Pancreas (tissue), 10 donors: ENCODE measurements at regions not wholly inside any gene's neighbourhood (a gene's known extent, or its start where the extent isn't known, plus 50 kb on each side); places are given as distances from the start of the nearest gene placed in this dataset.

Experiments used
- ATAC-seq, 4 donors: fragments of 200-7000 bp; cut with Tn5 transposase; one replicate each; pipeline versions ENCODE4 v1.8.0 to v1.9.1; 2020; ENCODE audit warnings: mild to moderate bottlenecking in 4 of 4, moderate library complexity in 4 of 4
- DNase-seq, 6 donors: peaks; one replicate each; pipeline ENCODE4 v3.0.0-alpha.2; 2020
- FAIRE-seq: peaks from 2 replicates; lab custom pipeline; 2012; peaks lifted over from hg19 to GRCh38; lab: Jason Lieb, UNC
- H3K27ac ChIP-seq, 4 donors: fragments of 200-600 bp; sonication (generic); 1 replicate in 3 of 4; 2 replicates in 1 of 4; pipeline versions ENCODE4 v1.5.0 to v1.8.0; 2020
- H3K27me3 ChIP-seq, 4 donors: fragments of 200-600 bp; one replicate each; pipeline ENCODE4 v1.8.0; 2021
- H3K36me3 ChIP-seq, 3 donors: fragments of 200-600 bp; sonication (generic) in 1 of 3; one replicate each; pipeline versions ENCODE4 v1.5.0 to v1.8.0; 2020 to 2021
- H3K4me1 ChIP-seq, 3 donors: fragments of 200-600 bp; one replicate each; pipeline ENCODE4 v1.8.0; 2021
- H3K4me3 ChIP-seq, 4 donors: fragments of 200-600 bp; sonication (generic) in 2 of 4; one replicate each; pipeline versions ENCODE4 v1.5.0 to v1.8.0; 2020 to 2021
- H3K9me3 ChIP-seq, 4 donors: fragments of 200-600 bp; one replicate each; pipeline ENCODE4 v1.8.0; 2021
- CTCF ChIP-seq, 4 donors: fragments of 200-600 bp; sonication (generic) in 3 of 4; IDR thresholded peaks; one replicate each; pipeline versions ENCODE4 v1.5.0 to v1.8.0; 2021; ENCODE audit warnings: antibody characterized with exemption in 4 of 4
- WGBS, 2 donors: extraction: QIAGEN DNeasy Blood & Tissue Kit; methylation state at CpG; one replicate each; pipeline ENCODE4 v1.1.7; 2013; 5-methylcytosine and 5-hydroxymethylcytosine counted together
- intact Hi-C, 3 donors: fragments of 100-400 bp; cut with DNase I; formaldehyde crosslinking; loops; one replicate each; pipeline versions ENCODE4 v1.11.1 to v1.14.2; 2022
- donor health status: healthy with polysubstance abuse.
- donor health status: DM: no; HTN: no; CAD: no; lungs with moderate emphysema.
- donor health status: DM: no; HTN: no; CAD: no.
- donor health status: control.
- donor health status: control.
- donor health status: Bipolar disorder and iron deficiency.
- donor health status: DM: yes; HTN: yes; CAD: no.
- donor health status: DM: no; HTN: no; CAD: no.
- donor health status: DM: no; HTN: no; CAD: no.
- donor health status: DM: yes; HTN: yes; CAD: no.

GRCh38 chr17:34000639-34001038 is 254.4 kb upstream of the CCL2 start:
- no peak overlapping the region for H3K27ac ChIP-seq
- H3K4me3 ChIP-seq: no peak overlapping the region
- H3K4me1 ChIP-seq: no peaks in the 10 kb centered on the region
- DNase-seq (no peak), FAIRE-seq (no peak), ATAC-seq (no peak)
- peaks cover 0 to 3% (median 0%) of the 10 kb centered on the region in 4 donors for H3K9me3 ChIP-seq
- no peak for TF ChIP-seq CTCF (IDR thresholded peaks at IDR 0.05)
- intact Hi-C loops: no loop called here
- H3K27me3 ChIP-seq: no peaks in the 10 kb centered on the region
- H3K36me3 ChIP-seq: no peaks in the 10 kb centered on the region
- WGBS, 2 donors: 11 to 18% methylated on average over 1 of the region's 1 CpG

GRCh38 chr17:34001246-34001645 is 253.8 kb upstream of the CCL2 start:
- intact Hi-C loops: no loop called here
- Histone ChIP-seq H3K27ac (no peak overlapping the region), H3K9me3 (peaks cover 0 to 3% (median 0%) of the 10 kb centered on the region in 4 donors), H3K36me3 (no peaks in the 10 kb centered on the region), H3K4me3 (no peak overlapping the region), H3K4me1 (no peaks in the 10 kb centered on the region), H3K27me3 (peaks cover 0 to 5% (median 0%) of the 10 kb centered on the region in 4 donors)
- no peak for TF ChIP-seq CTCF (IDR thresholded peaks at IDR 0.05)
- ATAC-seq (no peak), FAIRE-seq (no peak), DNase-seq (no peak)
- 71 to 86% methylated on average over 2 of the region's 2 CpGs for WGBS, 2 donors

GRCh38 chr17:34006126-34006525 is 249.0 kb upstream of the CCL2 start:
- FAIRE-seq (no peak), ATAC-seq (no peak), DNase-seq (no peak)
- 44 to 51% methylated on average over 3 of the region's 3 CpGs for WGBS, 2 donors
- Histone ChIP-seq H3K9me3 (no peaks in the 10 kb centered on the region), H3K4me1 (no peaks in the 10 kb centered on the region), H3K27ac (no peak overlapping the region), H3K4me3 (no peak overlapping the region), H3K36me3 (no peaks in the 10 kb centered on the region), H3K27me3 (peaks cover 0 to 5% (median 0%) of the 10 kb centered on the region in 4 donors)
- intact Hi-C loops: no loop called here
- TF ChIP-seq CTCF (IDR thresholded peaks at IDR 0.05): no peak

GRCh38 chr17:34008125-34008524 is 247.0 kb upstream of the CCL2 start:
- intact Hi-C loops: no loop called here
- Histone ChIP-seq H3K4me1 (no peaks in the 10 kb centered on the region), H3K9me3 (no peaks in the 10 kb centered on the region), H3K4me3 (no peak overlapping the region), H3K27me3 (peaks cover 0 to 5% (median 0%) of the 10 kb centered on the region in 4 donors), H3K36me3 (no peaks in the 10 kb centered on the region), H3K27ac (no peak overlapping the region)
- TF ChIP-seq CTCF (IDR thresholded peaks at IDR 0.05): no peak
- no peak for DNase-seq
- 63 to 67% methylated on average over 1 of the region's 1 CpG for WGBS, 2 donors
- no peak for FAIRE-seq
- ATAC-seq: no peak

GRCh38 chr17:34009912-34010311 is 245.2 kb upstream of the CCL2 start:
- Histone ChIP-seq H3K27me3 (peaks cover 0 to 5% (median 0%) of the 10 kb centered on the region in 4 donors), H3K27ac (no peak overlapping the region), H3K9me3 (no peaks in the 10 kb centered on the region), H3K4me1 (no peaks in the 10 kb centered on the region), H3K36me3 (no peaks in the 10 kb centered on the region), H3K4me3 (no peak overlapping the region)
- WGBS, 2 donors: 70 to 71% methylated on average over 5 of the region's 5 CpGs
- no peak for DNase-seq
- intact Hi-C loops: no loop called here
- TF ChIP-seq CTCF (IDR thresholded peaks at IDR 0.05): no peak
- ATAC-seq: no peak
- FAIRE-seq: no peak
